GM19328 (cell line): ENCODE measurements at regions not wholly inside any gene's neighbourhood (a gene's known extent, or its start where the extent isn't known, plus 50 kb on each side); places are given as distances from the start of the nearest gene placed in this dataset.

Experiments
- ATAC-seq: cut with Tn5 transposase; IDR thresholded peaks from one replicate; pipeline ENCODE4 v1.9.1; 2021; ENCODE audit warnings: mild to moderate bottlenecking, moderate library complexity; ENCODE audit not compliant: unreplicated experiment

DNA sequence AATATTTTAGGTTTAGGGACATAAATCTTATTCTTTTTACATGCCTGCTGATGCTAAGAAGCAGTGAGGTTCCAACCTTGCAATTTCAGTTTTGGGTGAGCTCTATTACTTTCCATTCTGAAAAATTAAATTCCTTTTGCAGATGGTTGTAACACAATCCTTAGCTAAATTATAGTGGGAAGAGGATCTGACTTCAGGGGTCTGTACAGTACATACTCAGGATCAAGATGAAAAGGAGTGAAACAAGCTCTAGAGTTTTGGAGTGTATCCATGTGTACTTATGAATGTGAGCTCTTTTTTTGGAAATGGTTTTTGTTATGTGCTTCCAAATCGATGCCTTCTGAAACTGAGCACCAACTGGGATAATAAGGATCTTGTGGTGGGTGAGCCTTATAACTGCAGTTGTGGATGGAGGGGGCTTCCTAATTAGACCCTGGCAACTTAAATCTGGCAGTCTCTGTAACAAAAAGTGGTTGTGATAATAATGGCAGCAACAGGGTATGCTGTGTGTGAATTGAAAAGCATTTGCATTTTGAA, 218.8 kb upstream of the MAP3K7 start:
- ATAC-seq, result no peak

GRCh38 chr6:90803956-90804355, 217.1 kb upstream of the MAP3K7 start:
- no peak for ATAC-seq

GRCh38 chr6:90795078-90795477, 208.2 kb upstream of the MAP3K7 start:
- no peak for ATAC-seq

- ATAC-seq, result no peak
Measured at GRCh38 chr6:90793771-90794170, 206.9 kb upstream of the MAP3K7 start.

GRCh38 chr6:90790696-90791095, 203.8 kb upstream of the MAP3K7 start:
- ATAC-seq, result no peak

- ATAC-seq, result no peak
Measured at GRCh38 chr6:90790058-90790457, 203.2 kb upstream of the MAP3K7 start.

DNA sequence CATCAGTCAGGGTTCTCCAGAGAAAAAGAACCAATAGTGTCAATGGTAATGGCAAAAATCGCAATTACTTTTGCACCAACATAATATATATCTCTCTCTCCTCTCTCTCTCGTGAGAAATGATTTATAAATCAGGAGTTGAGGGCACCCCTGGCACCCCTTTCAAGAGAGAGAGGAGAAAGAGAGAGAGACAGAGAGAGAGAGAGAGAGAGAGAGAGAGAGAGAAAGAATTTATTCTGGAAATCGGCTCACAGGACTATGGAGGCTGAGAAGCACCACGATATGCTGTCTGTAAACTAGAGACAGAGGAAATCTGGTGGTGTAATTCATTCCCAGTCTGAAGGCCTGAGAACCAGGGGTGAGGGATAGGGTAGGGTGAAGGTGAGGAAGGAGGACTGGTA, 201.9 kb upstream of the MAP3K7 start:
- ATAC-seq, result no peak

DNA sequence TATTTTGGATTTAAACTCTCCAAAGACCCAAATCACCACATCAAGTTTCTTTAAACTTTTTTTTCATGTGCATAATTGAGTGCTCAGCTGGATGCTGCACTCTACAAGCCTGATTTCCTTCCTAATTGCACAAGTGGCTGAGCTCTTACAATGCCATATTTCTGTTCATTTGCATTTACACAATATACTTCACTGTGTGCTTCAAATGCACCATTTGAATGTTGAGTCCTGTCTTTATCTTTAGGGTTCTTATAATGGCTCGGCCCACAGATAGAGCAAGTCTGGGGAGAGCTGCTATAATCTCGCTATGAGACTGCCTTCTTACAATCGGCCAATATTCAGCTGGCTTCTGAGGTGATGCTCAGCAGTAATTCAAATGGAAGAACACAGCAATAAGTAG, 200.6 kb upstream of the MAP3K7 start:
- ATAC-seq, result no peak

DNA sequence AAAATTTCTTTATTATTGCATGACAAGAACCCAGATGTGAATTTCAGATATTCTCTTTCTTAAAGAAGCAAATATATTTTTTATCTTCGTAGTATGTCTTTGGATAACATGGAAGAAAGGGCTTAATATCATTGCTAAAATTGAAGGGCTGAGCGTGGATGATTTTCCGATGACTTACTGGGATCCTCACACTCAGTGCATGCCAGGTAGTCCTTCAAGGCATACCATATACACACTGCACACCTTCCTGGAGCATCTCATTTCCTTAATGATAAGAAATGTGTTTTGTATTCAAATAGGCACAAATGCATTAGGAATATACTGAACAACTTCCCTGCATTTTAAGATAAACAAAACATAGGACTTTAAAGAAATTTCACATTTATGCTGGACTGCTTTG, 193.9 kb upstream of the MAP3K7 start:
- no peak for ATAC-seq

- ATAC-seq, result no peak
Measured at GRCh38 chr6:90780141-90780540, 193.3 kb upstream of the MAP3K7 start.

- ATAC-seq, result no peak
Measured at GRCh38 chr6:90778417-90779203, 191.7 kb upstream of the MAP3K7 start.

DNA sequence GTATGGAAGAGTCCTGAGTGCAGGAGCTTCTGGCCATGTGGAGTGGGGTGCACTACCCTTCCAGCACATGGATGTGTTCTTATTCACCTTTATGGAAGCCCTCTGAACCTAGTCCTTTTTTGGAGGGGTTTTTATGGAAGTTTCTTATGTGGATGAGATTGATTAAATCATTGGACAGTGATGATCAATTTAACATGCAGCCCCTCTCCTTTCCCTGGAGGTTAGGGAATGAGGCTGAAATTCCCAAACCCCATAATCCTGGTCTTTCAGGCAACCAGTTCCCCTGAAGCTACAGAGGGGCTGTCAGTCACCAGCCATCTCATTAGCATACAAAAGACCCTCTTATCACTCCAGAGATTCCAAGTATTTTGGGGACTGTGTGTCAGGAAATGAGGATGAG, 183.9 kb upstream of the MAP3K7 start:
- ATAC-seq, result no peak

DNA sequence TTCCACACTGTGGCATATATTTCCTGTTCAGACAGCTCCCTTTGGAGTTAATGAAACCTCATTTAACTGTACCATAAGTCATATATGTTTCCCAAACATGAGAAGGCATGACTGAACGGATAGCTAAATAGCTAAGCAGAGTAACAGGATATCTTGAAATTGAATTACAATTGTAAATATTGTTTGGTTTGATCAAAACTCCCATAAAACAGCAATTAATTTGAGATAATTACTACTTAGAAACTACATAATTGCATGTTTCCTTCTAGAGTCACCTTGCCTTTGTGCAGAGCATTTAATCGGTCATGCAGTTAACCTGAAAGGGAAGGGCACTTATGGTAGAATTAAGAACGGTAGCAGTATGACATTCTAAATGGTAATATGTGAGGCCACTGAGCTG, 179.0 kb upstream of the MAP3K7 start:
- ATAC-seq, result no peak

DNA sequence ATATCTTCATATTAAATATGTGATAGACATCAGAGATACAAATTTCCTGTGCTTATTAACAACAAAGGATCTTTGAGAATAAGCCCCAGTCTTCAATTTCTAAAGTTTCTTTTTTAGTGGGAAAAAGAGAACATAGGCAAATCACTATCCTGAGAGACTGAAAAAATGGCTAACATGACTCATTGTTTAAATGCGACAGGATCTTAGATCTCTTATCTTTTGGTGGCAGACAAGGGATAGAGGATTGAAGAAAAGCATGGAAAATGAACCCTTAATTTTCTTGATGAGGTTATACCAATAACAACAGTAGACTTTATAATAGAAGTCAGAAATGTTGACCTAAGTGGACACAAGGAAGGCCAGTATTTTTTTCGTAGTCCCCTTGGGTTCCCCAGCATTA, 178.6 kb upstream of the MAP3K7 start:
- no peak for ATAC-seq

GRCh38 chr6:90764001-90764400, 177.1 kb upstream of the MAP3K7 start:
- ATAC-seq, result no peak

DNA sequence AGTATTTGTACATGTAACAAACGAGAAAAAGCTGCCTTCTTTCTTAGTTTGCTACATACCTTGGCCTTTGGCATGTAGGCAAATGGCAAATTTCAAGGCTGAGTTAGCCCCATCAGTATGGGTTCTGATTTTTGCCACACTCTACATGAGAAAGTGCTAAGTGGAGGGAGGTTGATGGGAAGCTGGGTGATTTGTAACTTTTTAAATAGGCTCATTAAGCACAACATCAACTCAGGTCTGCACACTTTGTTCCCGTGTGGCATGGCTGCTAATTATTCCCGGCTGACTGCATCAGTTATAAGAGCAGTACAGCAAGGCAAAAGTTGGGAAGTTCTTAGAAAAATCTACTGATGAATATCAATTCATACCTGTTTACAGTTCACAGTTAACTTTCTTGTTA, 172.8 kb upstream of the MAP3K7 start:
- ATAC-seq, result no peak

DNA sequence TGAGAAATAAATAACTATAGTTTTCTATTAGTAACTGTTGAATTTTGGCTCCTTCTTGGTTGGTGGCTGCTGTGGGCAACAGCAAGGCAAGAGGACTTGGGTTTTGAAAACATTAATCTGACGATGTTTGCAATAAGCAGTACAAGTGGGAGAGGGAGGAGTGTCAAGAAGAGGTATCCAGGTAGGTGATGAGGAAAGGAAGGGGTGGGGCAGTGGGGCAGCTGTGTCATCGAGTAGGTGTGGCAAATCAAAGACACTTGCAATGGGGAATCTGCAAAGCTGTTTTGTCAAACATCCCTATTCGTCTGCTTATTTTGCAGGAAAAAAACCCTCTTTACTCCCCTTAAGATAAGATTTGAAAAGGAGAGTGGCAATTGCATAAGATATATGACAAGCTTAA, 171.9 kb upstream of the MAP3K7 start:
- ATAC-seq, result no peak

DNA sequence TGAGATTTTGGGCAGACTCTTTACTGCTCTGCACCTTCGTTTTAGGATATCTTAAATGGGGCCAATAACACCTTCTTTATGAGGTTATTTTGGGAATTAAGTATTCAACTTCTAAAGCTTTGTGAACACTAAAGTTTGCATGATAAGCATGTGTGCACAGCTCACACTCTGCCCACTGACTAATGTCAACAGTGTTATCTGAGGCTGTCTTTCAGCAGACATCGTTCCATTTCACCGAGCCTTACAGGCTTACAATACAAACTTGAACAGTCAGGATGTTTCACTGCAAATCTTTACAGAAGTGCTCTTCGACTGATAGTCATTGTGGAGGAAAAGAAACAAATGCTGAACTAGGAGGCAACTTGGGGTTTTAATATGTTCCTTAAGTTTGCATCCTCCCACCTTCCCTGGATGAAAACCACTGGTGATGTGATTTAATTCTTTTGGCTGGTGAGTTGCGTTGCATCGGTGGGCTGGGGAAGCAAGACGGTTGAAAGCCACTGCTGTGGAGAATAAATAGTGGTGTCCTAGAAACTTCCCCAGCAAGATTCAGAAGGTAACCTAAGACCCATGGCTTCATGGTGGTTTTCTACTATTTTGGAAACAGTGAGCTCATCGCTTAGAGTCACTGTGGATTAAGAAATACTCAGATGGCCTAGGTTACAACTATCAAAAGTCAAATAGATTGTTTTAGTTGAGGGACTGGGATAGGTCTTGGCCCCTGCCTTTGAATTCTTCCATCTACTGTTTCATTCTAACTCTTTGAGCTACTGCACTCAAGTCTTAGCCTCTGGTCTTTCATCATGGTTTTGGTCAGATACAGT, 167.2 kb upstream of the MAP3K7 start:
- ATAC-seq, result no peak

GRCh38 chr6:90739802-90740201, 152.9 kb upstream of the MAP3K7 start:
- no peak for ATAC-seq

- ATAC-seq, result no peak
Measured at GRCh38 chr6:90739339-90739738, 152.5 kb upstream of the MAP3K7 start.

DNA sequence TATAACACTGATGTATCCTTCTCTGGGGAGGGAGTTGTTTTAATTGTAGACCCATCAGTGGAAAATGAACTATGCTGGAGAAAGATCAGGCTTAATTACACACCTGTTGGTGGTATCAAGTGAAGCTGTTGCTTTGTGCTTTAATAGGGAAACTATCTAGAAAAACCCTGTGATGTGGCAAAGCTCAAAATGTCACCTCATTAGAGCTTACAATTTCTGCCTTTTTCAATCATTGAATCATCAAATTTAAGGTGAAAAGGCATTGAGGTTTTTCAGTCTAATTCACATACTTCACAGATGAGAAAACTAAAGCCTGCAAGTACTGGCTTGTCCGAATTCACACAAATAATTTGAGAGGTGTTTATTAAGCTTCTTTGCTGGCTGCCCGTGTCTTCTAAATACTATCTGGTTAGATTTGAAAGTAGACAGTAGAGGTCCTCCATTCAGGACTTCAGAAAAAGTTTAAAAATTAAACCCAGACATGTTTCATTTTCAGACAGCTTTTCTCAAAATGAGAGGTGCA, 143.3 kb upstream of the MAP3K7 start:
- no peak for ATAC-seq

DNA sequence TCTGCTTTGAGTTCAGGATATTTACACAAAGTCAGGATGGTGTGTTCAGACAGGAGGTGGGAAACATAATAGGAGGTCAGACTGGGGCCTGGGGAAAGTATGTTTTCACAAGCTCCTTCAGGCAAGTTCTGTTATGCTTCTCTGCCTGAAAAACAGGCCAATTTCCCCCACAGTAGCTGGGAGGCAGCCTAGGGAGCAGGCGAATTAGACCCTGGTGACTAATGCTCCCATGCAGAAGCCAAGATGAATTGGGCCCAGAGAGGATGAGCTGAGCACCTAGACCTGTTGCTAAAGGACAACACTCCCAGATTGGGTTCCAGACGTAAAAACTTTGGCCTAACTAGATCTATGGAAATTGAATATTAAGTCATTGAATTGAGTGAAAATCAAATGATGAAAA, 142.2 kb upstream of the MAP3K7 start:
- ATAC-seq, result no peak
